ENCODE measurements at regions not wholly inside any gene's neighbourhood (a gene's known extent, or its start where the extent isn't known, plus 50 kb on each side); places are given as distances from the start of the nearest gene placed in this dataset.

- TF ChIP-seq CTCF (IDR thresholded peaks at IDR 0.05; ENCODE audit: extremely low read depth, missing control alignments), result no peak
- no peak for DNase-seq (ENCODE audit: low spot score)
These were observed 249.9 kb downstream of the AEBP2 start for GRCh38 chr12:19689226-19689625.

GRCh38 chr12:19689801-19690472, 250.6 kb downstream of the AEBP2 start:
- no peak for DNase-seq (ENCODE audit: low spot score)
- TF ChIP-seq CTCF (IDR thresholded peaks at IDR 0.05; ENCODE audit: extremely low read depth, missing control alignments), result no peak

- no peak for TF ChIP-seq CTCF (IDR thresholded peaks at IDR 0.05; ENCODE audit: extremely low read depth, missing control alignments)
- DNase-seq (ENCODE audit: low spot score), result no peak
These were observed 252.8 kb downstream of the AEBP2 start for GRCh38 chr12:19692091-19692490.

GRCh38 chr12:19692566-19692965, 253.3 kb downstream of the AEBP2 start:
- TF ChIP-seq CTCF (IDR thresholded peaks at IDR 0.05; ENCODE audit: extremely low read depth, missing control alignments), result no peak
- no peak for DNase-seq (ENCODE audit: low spot score)

GRCh38 chr12:19694627-19695026, 255.3 kb downstream of the AEBP2 start:
- DNase-seq (ENCODE audit: low spot score), result no peak
- TF ChIP-seq CTCF (IDR thresholded peaks at IDR 0.05; ENCODE audit: extremely low read depth, missing control alignments), result no peak

GRCh38 chr12:19695244-19696098, 256.2 kb downstream of the AEBP2 start:
- TF ChIP-seq CTCF (IDR thresholded peaks at IDR 0.05; ENCODE audit: extremely low read depth, missing control alignments), result no peak

GRCh38 chr12:19700969-19701368, 261.7 kb downstream of the AEBP2 start:
- DNase-seq (ENCODE audit: low spot score), result no peak
- TF ChIP-seq CTCF (IDR thresholded peaks at IDR 0.05; ENCODE audit: extremely low read depth, missing control alignments), result no peak

More at GRCh38 chr12:19695244-19696098, 256.2 kb downstream of the AEBP2 start:
- DNase-seq (ENCODE audit: low spot score), result no peak
